Adrenal gland (tissue), 9 donors: ENCODE measurements at regions not wholly inside any gene's neighbourhood (a gene's known extent, or its start where the extent isn't known, plus 50 kb on each side); places are given as distances from the start of the nearest gene placed in this dataset.
"Not testable (repeated sequence)": the region's sequence is repeated elsewhere in the genome, so short reads cannot be mapped to it uniquely, and the experiment has no call there.

Experiments used
- DNase-seq, 7 donors: peaks; one replicate each; pipeline ENCODE4 v3.0.0-alpha.2; 2019 to 2020
- H3K27ac ChIP-seq, 5 donors: fragments of 200-600 bp; sonication (generic) in 4 of 5; 1 replicate in 3 of 5; 2 replicates in 2 of 5; pipeline versions ENCODE4 v1.5.1 to v1.8.0; 2016 to 2020; ENCODE audit warnings: mild to moderate bottlenecking in 1 of 5
- H3K27me3 ChIP-seq: fragments of 200-600 bp; 2 replicates; pipeline ENCODE4 v1.8.0; 2021
- H3K36me3 ChIP-seq, 2 donors: fragments of 200-600 bp; replicated peaks in 1 of 2; 1 replicate in 1 of 2; 2 replicates in 1 of 2; pipeline versions ENCODE4 v1.5.1 to v1.8.0; 2018 to 2022
- H3K4me1 ChIP-seq, 2 donors: fragments of 200-600 bp; replicated peaks in 1 of 2; 1 replicate in 1 of 2; 2 replicates in 1 of 2; pipeline versions ENCODE4 v1.5.1 to v1.8.0; 2018 to 2021
- H3K4me3 ChIP-seq, 4 donors: fragments of 200-600 bp; sonication (generic) in 3 of 4; one replicate each; pipeline ENCODE4 v1.5.1; 2016 to 2018
- H3K9me3 ChIP-seq, 3 donors: fragments of 200-600 bp; sonication (generic) in 1 of 3; replicated peaks in 1 of 3; 1 replicate in 2 of 3; 2 replicates in 1 of 3; pipeline versions ENCODE4 v1.5.1 to v1.8.0; 2016 to 2021
- CTCF ChIP-seq, 6 experiments: fragments of 450-650 bp in 4 of 6; fragments of 200-600 bp in 2 of 6; sonication (generic) in 1 of 6; IDR thresholded peaks; 1 replicate in 5 of 6; 2 replicates in 1 of 6; pipeline versions ENCODE4 v1.5.1 to v1.8.0; 2016 to 2021; ENCODE audit warnings: antibody characterized with exemption in 6 of 6, mild to moderate bottlenecking in 2 of 6, moderate library complexity in 1 of 6
- POLR2A ChIP-seq, 2 donors: fragments of 450-650 bp; IDR thresholded peaks; one replicate each; pipeline ENCODE4 v1.6.1; 2017; ENCODE audit warnings: antibody characterized with exemption in 2 of 2, mild to moderate bottlenecking in 2 of 2, moderate library complexity in 1 of 2
- WGBS, 4 donors: extraction: QIAGEN DNeasy Blood & Tissue Kit in 2 of 4; methylation state at CpG; one replicate each; pipeline versions ENCODE4 v1.1.5 to v1.1.7; 2013 to 2017; 5-methylcytosine and 5-hydroxymethylcytosine counted together
- intact Hi-C, 2 donors: fragments of 100-400 bp; cut with DNase I; formaldehyde crosslinking; loops; one replicate each; pipeline versions ENCODE4 v1.14.1 to v1.15.0; 2022 to 2023
- donor health status: healthy with polysubstance abuse.
- donor health status: Bipolar disorder and iron deficiency.
- donor health status: DM: yes; HTN: yes; CAD: no.
- donor health status: DM: no; HTN: no; CAD: no.
- donor health status: DM: no; HTN: no; CAD: no.

DNA sequence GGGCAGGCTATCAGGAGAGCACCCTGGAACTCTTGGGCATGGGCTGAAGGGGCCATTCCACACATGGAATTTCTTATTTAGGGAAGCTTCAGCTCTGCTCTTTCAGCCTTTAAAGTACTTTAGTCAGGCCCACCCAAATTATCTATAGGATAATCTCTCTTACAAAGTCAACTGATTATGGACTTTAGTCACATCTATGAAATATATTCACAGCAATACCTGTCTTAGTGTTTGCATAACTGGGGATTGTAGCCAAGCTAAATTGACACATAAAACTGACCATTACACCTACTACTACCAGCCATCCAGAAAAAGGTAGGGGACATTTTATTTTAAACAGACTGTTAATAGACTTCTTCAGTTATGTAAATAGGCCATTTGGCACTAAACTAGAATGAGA is 114.9 kb upstream of the VANGL1 start:
- intact Hi-C loops = no loop called here
- H3K4me3 ChIP-seq = no peak overlapping the region
- no peak overlapping the region for H3K27ac ChIP-seq
- H3K36me3 ChIP-seq = no peaks in the 10 kb centered on the region
- no peaks in the 10 kb centered on the region for H3K4me1 ChIP-seq
- H3K9me3 ChIP-seq = no peaks in the 10 kb centered on the region
- DNase-seq = no peak
- TF ChIP-seq CTCF (IDR thresholded peaks at IDR 0.05) (no peak), POLR2A (IDR thresholded peaks at IDR 0.05) (no peak)
- no peaks in the 10 kb centered on the region for H3K27me3 ChIP-seq

DNA sequence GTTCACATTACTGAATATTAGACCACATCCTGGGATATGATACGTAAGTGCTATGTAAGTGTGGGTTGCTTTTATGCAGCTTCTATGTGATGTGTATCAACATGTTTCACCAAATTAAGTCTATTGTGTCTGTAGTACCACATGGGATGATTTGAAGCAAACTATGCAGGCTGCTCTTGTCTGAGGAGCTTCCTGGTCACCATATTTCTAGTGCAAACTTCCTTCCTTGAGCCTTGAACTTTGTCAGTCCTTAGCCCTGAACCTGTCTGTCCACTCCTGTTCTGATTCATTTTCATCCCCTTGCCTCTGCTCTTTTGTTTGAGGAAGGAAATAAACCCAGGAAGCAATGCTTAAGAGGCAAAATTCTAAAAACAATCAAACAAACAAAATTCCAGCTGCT is 117.5 kb upstream of the VANGL1 start:
- Histone ChIP-seq H3K27ac (no peak overlapping the region), H3K9me3 (no peaks in the 10 kb centered on the region), H3K4me3 (no peak overlapping the region), H3K4me1 (no peaks in the 10 kb centered on the region), H3K27me3 (no peaks in the 10 kb centered on the region), H3K36me3 (no peaks in the 10 kb centered on the region)
- 82 to 87% (median 85%) methylated on average over 1 of the region's 1 CpG for WGBS, 4 donors
- intact Hi-C loops = no loop called here
- no peak for TF ChIP-seq POLR2A (IDR thresholded peaks at IDR 0.05)
- no peak for TF ChIP-seq CTCF (IDR thresholded peaks at IDR 0.05)
- DNase-seq = no peak

- Histone ChIP-seq H3K9me3 (no peaks in the 10 kb centered on the region), H3K27me3 (no peaks in the 10 kb centered on the region), H3K4me1 (no peaks in the 10 kb centered on the region), H3K36me3 (no peaks in the 10 kb centered on the region), H3K27ac (no peak overlapping the region), H3K4me3 (no peak overlapping the region)
- DNase-seq = no peak
- TF ChIP-seq POLR2A (IDR thresholded peaks at IDR 0.05) (no peak), CTCF (IDR thresholded peaks at IDR 0.05) (no peak)
- intact Hi-C loops = no loop called here
Measured at GRCh38 chr1:115522386-115522785, 119.4 kb upstream of the VANGL1 start.

- no peaks in the 10 kb centered on the region for H3K4me1 ChIP-seq
- intact Hi-C loops = no loop called here
- DNase-seq = no peak
- no peak overlapping the region for H3K4me3 ChIP-seq
- TF ChIP-seq CTCF (IDR thresholded peaks at IDR 0.05) (no peak), POLR2A (IDR thresholded peaks at IDR 0.05) (no peak)
- no peaks in the 10 kb centered on the region for H3K27me3 ChIP-seq
- H3K27ac ChIP-seq = no peak overlapping the region
- H3K36me3 ChIP-seq = no peaks in the 10 kb centered on the region
- H3K9me3 ChIP-seq = no peaks in the 10 kb centered on the region
- WGBS, 4 donors = 91 to 95% (median 92%) methylated on average over 4 of the region's 4 CpGs
Measured at GRCh38 chr1:115515270-115515669, 126.5 kb upstream of the VANGL1 start.

DNA sequence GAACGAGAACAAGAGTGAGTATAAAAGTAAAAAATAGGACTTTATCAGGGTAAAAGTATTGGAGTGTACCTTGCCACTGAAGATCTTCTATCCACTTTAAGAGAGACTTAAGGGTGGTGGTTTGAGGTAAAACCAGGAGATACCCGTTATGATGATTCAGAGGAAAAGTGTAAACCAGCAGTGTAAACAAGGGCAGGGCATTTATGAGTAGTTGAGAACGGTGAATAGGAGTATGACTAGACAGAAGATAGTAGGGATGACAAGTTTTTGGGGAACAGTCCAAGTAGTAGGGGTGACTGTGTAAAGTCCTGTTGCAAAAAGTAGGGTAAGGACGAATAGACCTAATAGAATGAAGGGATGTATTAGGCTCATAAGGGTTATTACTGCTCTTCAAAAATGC is 131.5 kb upstream of the VANGL1 start:
- DNase-seq, H3K4me1 ChIP-seq, intact Hi-C loops: not testable (repeated sequence)

More for the DNA sequence above, 131.5 kb upstream of the VANGL1 start:
- not testable (repeated sequence) for H3K4me3 ChIP-seq, H3K36me3 ChIP-seq, H3K9me3 ChIP-seq, H3K27me3 ChIP-seq, H3K27ac ChIP-seq
- 74 to 87% (median 79%) methylated on average over 4 of the region's 4 CpGs for WGBS, 4 donors
